ENCODE measurements at regions not wholly inside any gene's neighbourhood (a gene's known extent, or its start where the extent isn't known, plus 50 kb on each side); places are given as distances from the start of the nearest gene placed in this dataset.

DNA sequence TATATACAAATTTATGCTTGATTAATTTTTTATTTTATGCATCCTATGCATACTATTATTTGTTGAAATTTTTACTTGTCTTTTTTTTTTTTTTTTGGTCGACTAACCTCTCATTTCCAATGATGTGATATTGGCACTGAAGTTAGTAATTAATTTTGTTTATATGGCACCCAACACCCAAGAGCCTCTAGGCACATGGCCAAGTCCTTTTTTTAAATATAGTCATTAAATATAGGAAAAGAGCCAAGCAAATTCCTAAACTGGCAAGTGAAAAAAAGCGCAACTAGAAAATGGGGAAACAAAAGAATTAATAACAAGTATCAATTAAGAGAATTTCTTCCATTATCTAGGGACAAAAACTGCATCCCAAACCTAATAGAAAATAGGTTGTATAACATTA lies 85.5 kb upstream of the HS3ST5 start:
- TF ChIP-seq, protein P1, sequence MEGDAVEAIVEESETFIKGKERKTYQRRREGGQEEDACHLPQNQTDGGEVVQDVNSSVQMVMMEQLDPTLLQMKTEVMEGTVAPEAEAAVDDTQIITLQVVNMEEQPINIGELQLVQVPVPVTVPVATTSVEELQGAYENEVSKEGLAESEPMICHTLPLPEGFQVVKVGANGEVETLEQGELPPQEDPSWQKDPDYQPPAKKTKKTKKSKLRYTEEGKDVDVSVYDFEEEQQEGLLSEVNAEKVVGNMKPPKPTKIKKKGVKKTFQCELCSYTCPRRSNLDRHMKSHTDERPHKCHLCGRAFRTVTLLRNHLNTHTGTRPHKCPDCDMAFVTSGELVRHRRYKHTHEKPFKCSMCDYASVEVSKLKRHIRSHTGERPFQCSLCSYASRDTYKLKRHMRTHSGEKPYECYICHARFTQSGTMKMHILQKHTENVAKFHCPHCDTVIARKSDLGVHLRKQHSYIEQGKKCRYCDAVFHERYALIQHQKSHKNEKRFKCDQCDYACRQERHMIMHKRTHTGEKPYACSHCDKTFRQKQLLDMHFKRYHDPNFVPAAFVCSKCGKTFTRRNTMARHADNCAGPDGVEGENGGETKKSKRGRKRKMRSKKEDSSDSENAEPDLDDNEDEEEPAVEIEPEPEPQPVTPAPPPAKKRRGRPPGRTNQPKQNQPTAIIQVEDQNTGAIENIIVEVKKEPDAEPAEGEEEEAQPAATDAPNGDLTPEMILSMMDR (IDR thresholded peaks at IDR 0.05; ENCODE audit: insufficient read depth, low read depth, low read length) = no peak
- no peak for TF ChIP-seq EZH2 (IDR thresholded peaks at IDR 0.05; ENCODE audit: insufficient read depth, low read length)

All from astrocyte (in vitro differentiated cells and primary cell).